NCI-H1048 (cell line): ENCODE measurements at regions not wholly inside any gene's neighbourhood (a gene's known extent, or its start where the extent isn't known, plus 50 kb on each side); places are given as distances from the start of the nearest gene placed in this dataset.

ENCODE experiments used
- DNase-seq: peaks from one replicate; lab custom pipeline; 2025; lab: John Stamatoyannopoulos, UW

DNA sequence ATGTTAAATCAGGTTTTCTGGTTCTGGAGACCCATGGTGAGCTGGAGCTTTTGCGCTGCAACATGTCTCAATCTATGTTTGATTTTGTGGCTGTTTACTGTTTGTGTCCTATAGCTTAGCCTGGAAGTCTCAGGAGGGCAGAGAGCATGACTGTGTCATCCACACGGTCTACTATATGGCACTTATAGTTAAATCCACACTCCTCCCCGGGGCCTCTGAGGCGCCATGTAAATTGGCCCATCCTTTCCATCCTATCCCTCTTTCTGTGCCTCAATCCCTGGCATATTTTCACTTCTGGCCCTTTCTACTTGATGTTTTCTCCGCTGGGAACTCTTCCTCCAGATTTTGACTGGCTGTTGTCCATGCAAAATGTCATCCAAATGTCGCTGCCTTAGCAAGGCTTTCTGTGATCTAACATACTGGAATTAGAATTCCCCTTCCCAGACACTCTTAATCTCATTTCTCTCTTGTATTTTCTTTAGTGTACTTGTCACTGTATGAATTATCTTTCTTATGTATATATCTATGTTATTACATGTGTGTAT, 560.8 kb upstream of the RGMA start:
- DNase-seq: no peak

DNA sequence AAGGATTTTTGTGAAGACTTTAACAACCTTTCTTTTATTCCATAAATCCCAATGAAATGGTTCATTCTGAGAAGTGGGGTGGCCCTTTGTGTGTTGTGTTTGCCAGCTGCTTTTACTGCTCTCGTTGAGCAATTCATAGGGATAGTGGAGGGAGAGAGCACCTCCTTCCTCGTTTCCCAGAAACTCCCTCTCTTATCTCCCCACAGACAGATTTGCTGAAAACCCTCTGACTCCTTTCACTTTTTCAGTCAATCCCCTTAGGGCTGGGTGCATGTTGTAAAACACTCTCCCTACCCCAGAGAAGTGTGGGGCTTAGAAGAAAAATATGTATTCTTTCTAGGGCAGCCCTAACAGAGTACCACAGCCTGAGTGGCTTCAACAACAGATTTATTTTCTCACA, 557.2 kb upstream of the RGMA start:
- no peak for DNase-seq

DNA sequence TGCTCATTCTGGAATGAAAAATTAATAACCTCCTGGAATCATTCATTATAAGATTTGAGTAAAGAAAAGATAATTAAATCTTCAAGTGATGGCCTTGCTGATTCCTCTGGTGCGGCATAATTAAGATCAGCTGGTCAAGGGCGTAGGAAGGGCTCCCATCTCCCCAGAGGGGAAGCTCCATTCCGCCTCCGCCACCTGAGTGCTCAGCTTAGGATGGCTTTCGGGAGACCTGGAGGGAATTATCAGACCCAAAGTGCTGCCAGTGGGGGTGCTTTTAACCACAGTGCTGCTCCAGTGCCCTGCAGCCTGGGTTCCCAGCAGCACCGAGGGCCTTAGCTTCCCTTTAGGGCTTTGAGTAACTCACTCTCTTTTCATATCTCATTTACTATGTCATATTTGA, 556.6 kb upstream of the RGMA start:
- DNase-seq: no peak

DNA sequence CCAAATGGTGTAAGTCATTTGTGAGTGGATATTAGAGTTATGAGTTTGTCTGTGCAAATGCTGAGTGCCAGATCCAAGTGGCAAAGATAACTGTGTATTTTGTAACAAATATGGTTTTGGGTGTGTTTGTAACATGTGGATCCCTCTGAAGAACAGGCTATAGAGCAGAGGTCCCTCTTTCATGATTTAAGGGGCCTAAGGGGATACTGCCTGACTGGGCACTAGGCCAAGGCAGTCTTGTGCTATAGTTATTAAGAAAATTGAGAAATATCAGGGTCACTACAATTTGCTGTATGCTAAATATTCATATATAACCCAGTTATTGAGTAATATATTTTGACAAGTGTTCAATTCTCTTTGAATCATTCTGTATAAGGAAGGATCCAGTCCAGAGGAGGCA, 555.6 kb upstream of the RGMA start:
- no peak for DNase-seq

DNA sequence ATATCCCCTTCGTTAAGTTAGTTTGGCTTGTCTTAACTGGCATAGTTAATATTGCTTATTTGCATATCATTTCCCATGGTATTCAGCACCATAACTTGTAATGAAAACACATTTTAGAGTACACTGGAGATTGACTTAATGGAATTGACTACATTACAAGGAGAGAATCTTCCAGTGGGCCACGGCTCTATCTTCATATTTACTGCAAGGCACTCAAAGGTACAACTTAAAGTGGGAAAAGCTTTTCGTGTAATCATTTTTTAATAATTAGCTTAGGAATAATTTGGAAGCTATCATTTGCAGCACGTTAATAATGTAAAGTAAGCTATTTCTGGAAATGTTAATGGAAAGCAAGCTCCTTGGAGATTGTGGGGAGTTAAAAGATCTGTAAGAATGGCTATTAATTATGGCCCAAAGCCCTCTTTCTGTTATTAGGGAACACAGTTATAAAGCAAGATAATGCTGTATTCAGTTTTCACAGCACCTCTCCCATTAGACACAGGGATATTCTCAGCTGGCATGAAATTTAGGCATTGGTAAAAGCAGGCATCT, 551.5 kb upstream of the RGMA start:
- no peak for DNase-seq

DNA sequence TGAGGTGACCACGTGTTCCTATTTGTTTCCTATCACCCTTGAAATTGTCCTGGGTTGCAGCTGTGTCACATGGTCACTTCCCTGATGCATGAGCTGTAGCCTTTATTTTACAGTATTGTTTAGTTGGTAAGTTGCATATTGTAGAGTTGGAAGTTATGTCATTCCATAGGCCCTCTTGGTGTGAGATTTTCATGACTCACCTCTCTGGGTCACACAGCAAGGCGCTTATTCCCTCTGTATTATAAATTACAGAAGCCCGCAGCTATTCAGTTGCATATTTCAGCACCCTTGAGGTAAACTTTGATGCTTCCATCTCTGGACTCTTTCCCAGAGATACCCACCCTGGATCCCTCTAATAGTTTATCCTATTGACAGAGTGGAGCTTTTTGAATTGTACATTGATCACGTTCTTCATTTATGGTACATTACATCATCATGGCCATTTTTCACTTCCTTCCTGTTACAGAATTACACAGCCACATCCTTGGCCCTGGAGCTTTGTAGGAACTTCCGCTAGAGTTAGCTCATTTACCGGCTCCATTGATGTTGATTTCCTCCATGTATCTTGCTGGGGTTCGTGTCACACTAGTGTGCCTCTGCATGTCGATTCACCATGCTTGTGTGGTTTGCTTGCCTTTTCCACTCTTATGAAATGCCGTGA, 543.1 kb upstream of the RGMA start:
- no peak for DNase-seq

DNA sequence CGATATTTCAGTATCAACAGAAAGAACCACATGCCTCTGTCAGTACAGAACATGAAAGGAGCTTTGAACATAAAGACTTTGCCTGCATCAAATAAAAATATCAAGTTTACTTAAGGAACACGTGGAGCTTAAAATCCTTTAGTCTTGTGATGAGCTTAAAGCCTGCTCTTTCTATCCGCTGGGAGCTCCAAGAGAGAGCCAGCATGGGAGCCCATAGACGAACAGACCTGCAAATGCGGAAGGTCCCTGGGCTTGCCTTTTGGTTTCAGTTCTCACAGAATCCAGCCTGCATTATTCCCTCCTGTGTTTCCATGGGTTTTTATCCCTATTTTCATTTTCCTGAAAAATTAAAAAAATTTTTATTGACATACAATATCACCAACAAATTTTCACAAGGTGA, 530.6 kb upstream of the RGMA start:
- DNase-seq: no peak

DNA sequence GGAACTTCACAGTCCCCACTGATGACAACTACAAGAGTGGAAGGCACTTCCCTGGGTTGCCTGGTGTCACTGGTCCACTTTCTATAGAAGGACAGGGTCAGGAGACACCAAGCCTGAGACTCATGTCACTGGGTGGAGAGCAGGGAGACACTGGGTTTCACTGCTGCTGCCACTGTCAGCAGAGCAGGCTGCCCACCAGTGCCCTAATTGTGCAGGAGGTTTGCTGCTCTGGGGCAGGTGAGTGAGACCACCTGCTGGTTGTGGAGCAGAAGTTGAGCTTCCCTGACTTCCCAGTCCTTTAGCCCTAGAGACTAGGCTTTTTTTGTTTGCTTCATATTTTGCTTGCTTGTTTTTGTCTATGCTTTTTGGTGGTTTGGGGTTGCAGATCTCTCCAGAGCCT, 528.4 kb upstream of the RGMA start:
- no peak for DNase-seq

DNA sequence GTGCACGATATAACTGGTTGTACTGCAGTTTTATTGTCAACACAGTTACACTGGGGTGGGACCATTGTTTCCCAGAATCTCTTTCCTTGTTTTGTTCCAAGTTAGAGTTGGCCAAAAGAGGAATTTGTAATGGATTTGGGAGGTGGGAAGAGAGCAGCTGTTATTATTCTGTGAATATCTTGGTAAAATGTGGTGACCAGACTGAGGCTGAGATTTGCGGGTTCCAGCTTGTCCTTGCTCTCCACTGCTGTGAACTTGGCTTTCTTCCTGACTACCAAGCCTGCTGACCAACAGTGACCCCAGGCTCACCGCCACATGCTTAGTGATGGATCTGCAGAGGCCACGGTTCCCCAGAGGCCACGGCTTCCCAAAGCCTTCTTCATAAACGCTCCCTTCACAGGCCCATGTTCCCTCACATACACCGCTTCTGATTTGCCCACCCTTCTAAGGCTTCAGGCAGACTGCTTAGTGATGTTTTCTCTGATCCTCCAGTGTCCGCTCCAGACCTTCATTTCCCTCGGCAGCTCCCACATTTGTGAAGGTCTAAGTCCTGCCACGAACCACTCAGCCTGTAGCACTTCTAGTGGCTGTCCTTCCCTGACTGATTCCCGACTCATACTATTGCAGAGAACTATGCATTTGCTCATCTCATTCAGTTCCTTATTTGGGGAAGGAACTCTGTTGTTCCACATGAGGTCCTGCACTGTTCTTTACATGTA, 525.5 kb upstream of the RGMA start:
- no peak for DNase-seq

DNA sequence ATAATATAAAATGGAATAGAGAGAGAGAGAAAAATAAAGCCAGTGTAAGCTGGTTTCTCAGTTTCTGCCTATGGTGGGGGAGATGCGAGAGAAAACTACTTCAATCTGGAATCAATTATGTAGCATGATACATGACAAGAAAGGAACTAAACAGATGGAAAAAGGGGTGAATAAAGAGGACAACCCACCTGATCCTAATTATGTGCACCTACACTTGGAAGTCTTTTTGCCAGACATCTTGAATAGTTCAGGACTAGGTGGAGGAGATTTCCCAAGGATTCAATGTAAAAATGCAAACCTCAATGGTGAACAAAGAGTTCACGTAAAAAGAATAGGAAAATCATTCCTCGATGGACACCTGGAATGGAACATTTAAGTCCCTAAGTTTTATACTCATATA, 524.4 kb upstream of the RGMA start:
- DNase-seq: no peak

DNA sequence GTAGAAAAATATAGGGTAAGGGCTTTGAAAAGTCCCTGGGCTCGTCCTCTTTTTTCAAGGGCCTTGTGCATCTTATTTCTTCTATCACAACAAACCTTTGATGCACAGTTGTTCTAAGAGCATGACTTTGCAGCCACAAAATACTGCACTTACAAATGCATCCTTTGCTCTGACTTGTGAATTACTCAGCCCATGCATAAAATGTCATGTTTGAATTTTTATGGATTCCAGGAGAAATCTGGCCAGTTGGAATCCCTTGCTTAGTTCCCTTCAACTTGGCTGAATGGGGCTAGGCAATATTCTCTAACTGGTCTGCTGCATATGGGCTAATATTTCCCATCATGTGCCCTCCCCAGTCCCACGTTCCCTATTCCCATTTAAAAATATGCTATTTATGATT, 523.9 kb upstream of the RGMA start:
- DNase-seq: no peak

DNA sequence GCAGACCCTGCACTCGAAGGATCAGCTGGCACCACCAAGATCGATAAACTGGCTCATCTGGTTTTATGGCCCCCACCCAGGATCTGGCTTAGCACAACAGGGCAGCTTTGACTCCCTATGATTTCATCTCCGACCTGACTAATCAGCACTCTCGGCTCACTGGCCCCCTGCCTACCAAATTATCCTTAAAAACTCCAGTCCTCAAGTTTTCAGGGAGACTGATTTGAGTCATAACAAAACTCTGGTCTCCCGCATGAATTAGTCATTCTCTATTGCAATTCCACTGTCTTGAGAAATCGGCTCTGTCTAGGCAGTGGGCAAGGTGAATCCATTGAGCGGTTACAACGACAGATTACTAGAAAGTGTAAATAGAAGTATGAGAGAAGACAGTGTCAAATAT, 521.9 kb upstream of the RGMA start:
- DNase-seq: no peak

DNA sequence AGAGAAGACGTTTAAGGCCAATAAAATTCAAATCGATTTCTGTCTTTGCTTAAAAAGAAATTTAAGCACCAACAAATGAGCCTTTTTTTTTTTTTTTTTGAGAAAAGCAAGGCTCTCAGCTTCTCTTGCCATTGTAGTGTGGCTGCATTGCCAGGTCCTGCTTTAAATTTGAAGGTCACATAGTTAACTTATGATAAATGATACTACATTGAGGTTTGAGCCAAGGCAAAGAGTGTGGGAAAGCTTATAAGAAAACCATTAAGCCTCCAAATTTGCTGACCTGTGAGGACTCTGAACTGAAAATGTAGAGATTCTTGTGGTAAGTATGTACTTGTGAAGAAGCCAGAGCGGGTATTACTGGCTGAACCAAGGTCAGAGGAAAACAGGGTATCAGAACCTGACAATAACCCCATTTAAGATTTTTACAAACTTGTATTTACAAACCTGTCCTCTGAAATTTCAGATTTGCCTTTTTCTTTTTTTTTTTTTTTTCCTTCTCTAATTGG, 519.7 kb upstream of the RGMA start:
- no peak for DNase-seq

DNA sequence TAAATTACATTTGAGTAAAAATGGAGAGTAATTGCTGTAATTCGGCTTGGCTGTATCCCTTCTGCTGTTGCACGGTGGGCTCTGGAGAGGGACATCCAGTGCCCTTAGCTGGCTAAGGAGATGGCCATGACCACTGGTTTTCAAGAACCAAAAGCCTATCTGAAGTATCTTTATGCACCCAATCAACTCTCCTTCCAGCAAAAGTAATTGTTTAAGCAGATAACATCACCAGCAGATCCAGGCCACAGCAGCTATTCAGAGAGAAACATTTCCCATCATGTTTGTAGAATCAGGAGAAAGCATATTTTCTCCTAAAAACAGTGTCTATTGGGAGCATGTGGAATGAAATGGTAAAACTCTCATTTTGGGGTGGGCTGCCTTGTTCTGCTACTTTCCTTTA, 514.5 kb upstream of the RGMA start:
- DNase-seq: no peak

DNA sequence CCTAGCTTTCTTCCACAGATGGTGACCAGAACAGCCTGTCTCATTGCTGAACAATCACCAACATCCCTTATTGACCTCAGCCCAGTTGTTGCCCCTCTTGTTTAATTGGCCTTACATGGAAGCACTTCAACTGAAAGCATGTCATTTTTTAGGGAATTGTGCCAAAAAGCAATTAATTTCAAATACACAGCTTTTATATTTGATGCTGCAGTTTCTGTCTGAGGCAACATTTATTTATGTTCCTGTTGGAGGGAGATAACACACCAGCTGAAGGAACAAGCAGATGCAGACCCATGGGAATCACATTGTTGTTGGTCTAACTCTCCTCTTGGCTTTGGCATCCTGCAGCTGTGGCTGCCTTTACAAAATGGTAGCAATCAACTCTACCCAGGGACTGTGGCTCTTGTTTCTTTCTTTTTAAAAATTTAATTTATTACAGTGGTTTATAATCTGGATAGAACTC, 498.1 kb upstream of the RGMA start:
- no peak for DNase-seq

DNA sequence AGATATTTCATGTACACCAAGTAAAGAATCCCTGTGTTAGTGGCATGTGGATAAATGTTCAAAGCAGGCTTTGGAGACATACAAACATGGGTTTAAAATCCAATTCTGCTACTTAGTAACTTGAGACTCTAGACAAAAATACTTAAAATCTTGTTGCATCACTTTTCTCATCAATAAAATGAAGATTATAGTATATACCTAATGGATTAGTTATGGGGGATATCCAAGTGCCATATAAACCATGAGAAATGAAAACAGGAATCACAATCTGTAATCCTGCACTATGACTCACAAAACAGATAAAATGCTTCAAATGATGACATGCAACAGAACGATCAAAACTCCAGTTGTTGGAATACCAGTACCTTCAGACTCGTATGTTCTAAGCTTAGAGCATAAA, 496.0 kb upstream of the RGMA start:
- DNase-seq: no peak

DNA sequence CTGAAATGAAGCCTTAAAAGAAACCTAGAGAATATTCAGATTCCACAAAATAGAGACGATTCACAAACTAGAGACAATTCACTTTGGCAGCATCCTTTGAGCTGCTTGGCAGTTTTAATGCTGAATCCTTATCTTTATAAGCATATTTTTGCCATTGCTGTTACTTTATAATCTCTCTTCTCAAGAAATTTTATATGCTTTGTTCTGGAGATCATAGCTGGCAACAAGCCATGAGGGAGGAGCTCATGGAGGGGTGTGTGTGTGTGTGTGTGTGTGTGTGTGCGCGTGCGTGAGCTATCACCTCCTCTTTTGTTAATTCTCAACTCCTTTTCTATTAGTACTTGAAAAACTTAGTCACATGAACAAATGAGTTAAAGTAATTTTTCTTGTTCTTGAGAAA, 495.0 kb upstream of the RGMA start:
- no peak for DNase-seq

DNA sequence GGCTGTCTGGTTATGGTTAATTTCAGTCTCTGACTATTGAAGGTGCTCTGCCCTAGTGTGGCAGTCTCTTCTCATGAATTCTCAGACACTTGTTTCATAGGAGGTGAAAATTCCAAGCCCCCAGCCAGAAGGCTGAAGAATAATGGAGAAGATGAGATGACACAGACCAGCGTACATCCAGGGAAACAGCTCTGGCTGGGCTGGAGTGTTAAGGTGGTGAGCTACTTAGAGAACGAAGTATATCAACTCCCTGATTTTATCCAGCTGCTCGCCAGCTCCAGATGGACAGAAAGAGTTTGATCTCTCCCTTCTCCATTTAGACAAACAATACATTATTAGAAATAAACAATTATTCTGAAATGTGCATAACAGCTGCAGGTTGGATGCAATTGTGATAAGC, 494.5 kb upstream of the RGMA start:
- no peak for DNase-seq

DNA sequence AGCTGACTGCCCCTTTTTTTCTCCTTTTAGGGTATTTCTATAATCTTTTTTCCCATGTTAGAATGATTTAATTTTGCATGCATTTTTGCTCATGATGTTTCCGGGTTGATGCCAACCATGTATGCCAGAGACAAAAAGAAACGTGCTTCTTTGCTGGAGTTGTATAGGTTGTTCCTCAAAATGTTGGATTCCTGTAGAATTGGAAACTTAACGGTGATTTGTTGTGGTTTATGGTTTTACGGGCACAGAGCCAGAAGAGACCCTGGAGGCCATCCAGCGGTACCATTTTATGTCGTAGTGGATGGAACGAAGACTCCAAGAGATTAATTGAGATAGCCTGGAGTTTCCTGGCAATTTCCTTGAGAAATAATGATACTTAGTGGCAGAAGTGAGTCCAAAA, 481.5 kb upstream of the RGMA start:
- no peak for DNase-seq

DNA sequence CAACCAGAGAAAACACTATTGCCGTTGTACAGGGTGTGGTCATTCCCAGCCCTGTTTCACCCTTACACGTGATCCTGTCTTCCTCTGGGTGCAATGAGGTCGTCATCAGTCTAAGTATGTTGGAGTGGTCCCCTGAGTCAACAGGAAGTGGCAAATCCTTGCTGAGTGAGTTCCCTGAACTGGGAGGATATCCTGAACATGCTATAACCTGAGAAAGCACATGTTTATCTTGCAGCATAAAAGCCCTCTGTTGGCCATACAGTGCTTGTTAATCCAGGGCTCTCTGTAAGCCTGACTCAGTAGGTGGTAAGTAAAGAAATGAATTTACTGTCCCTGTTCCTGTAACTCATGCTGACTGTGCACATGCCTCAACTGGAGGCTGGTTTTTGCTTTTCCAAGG, 477.8 kb upstream of the RGMA start:
- DNase-seq: no peak

DNA sequence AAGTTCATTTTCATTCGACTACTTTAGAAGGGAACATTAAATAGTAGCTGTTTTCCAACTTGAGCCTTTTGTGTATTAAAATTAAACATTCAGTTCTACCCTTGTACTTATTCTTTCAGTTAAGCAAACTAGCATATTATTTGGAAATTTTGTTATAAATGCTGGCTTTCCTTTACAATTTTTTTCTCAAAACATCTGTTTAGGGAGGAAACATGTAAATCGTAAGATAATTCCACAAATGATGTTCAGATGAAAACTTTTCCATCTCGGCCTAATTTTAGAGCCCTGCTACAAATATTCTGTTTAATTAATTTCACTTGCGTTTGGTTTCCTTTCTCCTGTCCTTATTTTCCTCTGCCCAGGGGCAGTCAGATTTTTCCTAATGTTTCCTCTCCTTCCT, 476.2 kb upstream of the RGMA start:
- DNase-seq: no peak

DNA sequence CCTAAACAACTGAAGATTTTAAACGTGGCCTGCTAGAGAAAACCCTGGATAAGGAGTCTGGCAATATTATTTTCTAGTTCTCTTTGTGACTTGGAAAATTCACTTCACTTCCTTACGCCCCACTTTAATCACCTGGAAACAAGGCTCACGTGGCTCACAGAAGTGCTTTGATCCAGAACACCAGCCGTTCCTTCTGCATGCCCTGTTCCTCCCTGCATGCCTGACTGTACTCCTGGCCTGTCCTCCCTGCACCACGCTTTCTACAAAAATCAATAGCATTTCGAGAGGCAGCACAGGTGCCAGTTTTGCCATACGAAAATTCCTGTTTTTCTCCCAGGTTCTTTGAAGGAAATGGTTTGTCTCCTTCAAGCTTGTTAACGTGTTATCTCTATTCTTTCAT, 474.2 kb upstream of the RGMA start:
- no peak for DNase-seq

DNA sequence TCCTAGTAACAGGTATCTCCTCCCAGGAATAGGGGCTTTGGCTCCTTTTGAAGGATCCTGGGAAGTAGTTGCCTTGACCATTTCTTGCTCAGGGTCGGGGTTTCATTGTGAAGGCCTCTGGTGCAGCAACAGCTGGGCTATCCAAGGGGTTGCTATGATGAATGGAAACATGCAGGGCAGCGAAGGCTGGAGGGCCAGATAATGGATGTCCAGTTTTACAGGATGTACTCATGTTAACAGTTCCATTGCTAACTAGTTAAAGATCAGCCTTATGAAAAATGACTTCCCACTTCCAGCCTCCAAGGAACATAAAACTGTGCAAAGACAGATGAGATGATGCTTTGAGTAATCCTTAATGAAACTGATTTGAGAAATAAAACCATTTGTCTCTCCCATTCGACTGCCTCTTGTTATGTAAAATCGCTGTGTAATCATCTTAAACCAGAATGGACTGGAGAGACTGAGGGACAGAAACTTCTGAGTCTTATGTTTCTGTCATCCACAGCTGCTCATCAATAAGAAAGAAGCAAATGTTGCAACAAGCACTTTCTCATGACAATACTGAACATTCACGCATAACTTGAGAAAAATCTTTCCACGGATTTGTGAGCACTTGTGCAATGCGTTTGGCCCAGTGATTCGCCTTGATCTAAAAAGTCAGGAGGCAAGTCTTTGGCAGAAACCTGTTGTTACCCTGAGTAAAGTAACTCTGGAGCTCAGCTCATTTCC, 473.5 kb upstream of the RGMA start:
- no peak for DNase-seq
